K562 (cell line): ENCODE measurements at regions not wholly inside any gene's neighbourhood (a gene's known extent, or its start where the extent isn't known, plus 50 kb on each side); places are given as distances from the start of the nearest gene placed in this dataset.

Source experiments
- ATAC-seq: fragments of 200-7000 bp; cut with Tn5 transposase; 3 replicates; pipeline ENCODE4 v1.9.1; 2020; ENCODE audit warnings: moderate library complexity
- BruUV-seq: library from RNA; stranded (reverse); fragments of 400-500 nt; replicated peaks from 2 replicates; lab custom pipeline; 2021; lab: Mats Ljungman, UMichigan
- CTCF ChIA-PET: fragments of 300-600 bp; formaldehyde crosslinking; extraction: SDS; loops from one replicate; lab custom pipeline; 2021; ENCODE audit warnings: low intra/inter-chr PET ratio; lab: Yijun Ruan, JAX
- POLR2A ChIA-PET: fragments of 300-600, 350-650 bp; sonication (Branson Sonifier 250); formaldehyde crosslinking; extraction: SDS; loops from one replicate; lab custom pipeline; 2021; ENCODE audit warnings: antibody characterized with exemption, inconsistent platforms; lab: Yijun Ruan, JAX
- DNase-seq, 4 experiments: peaks; one replicate each; pipeline versions ENCODE4 v3.0.0 to v3.0.0-alpha.2; 2011 to 2018; ENCODE audit warnings: low spot score in 3 of 4, mixed read lengths in 3 of 4; ENCODE audit errors: extremely low read depth in 1 of 4
- FAIRE-seq: peaks from 2 replicates; lab custom pipeline; 2011; peaks lifted over from hg19 to GRCh38; lab: Jason Lieb, UNC
- H2AFZ ChIP-seq: 2 replicates; pipeline ENCODE4 v1.6.0; 2011; ENCODE audit warnings: low read depth, low read length, control low read depth, inconsistent platforms
- H3K27ac ChIP-seq: fragments of 200-600 bp; 3 replicates; pipeline ENCODE4 v1.8.0; 2011; ENCODE audit warnings: low read depth, mild to moderate bottlenecking, control low read depth, inconsistent platforms, low read length, moderate library complexity, mixed read lengths; ENCODE audit errors: extremely low read depth
- H3K27me3 ChIP-seq, 2 experiments: fragments of 300-600 bp in 1 of 2; 2 replicates in 1 of 2; 3 replicates in 1 of 2; pipeline versions ENCODE4 v1.6.0 to v1.8.0; 2011; ENCODE audit warnings: inconsistent platforms in 2 of 2, low read length in 2 of 2, mild to moderate bottlenecking in 1 of 2, mixed read lengths in 1 of 2, moderate library complexity in 1 of 2; ENCODE audit not compliant: control insufficient read depth in 2 of 2, insufficient read depth in 2 of 2
- H3K36me3 ChIP-seq: fragments of 300-600 bp; 3 replicates; pipeline ENCODE4 v1.8.0; 2011; ENCODE audit warnings: mild to moderate bottlenecking, low read length, inconsistent platforms; ENCODE audit not compliant: control insufficient read depth, insufficient read depth
- H3K4me1 ChIP-seq, 2 experiments: fragments of 200-600 bp in 1 of 2; replicated peaks in 1 of 2; 2 replicates in 1 of 2; 3 replicates in 1 of 2; pipeline versions ENCODE4 v1.5.1 to v1.8.0; 2011; ENCODE audit warnings: inconsistent platforms in 2 of 2, low read length in 2 of 2, mild to moderate bottlenecking in 1 of 2, mixed read lengths in 1 of 2, moderate library complexity in 1 of 2; ENCODE audit not compliant: control insufficient read depth in 2 of 2, insufficient read depth in 2 of 2
- H3K4me2 ChIP-seq: 2 replicates; pipeline ENCODE4 v1.6.1; 2011; ENCODE audit warnings: low read length, control low read depth, inconsistent platforms, mixed read lengths; ENCODE audit not compliant: insufficient read depth
- H3K4me3 ChIP-seq: fragments of 200-600 bp; sonication (generic), shearing (Covaris generic); 2 replicates; pipeline ENCODE4 v1.5.1; 2016; ENCODE audit warnings: control low read depth, inconsistent platforms
- H3K79me2 ChIP-seq: fragments of 200-600 bp; 3 replicates; pipeline ENCODE4 v1.8.0; 2011; ENCODE audit warnings: low read length, inconsistent platforms; ENCODE audit not compliant: control insufficient read depth, insufficient read depth
- H3K9ac ChIP-seq, 2 experiments: 2 replicates each; pipeline versions ENCODE4 v1.6.0 to v1.6.1; 2011; ENCODE audit warnings: low read depth in 2 of 2, low read length in 2 of 2, control low read depth in 1 of 2, inconsistent platforms in 1 of 2, mild to moderate bottlenecking in 1 of 2, mixed read lengths in 1 of 2; ENCODE audit not compliant: insufficient read depth in 1 of 2
- H3K9me1 ChIP-seq: one replicate; pipeline ENCODE4 v1.6.0; 2011; ENCODE audit warnings: inconsistent platforms, mild to moderate bottlenecking, low read length, moderate library complexity; ENCODE audit not compliant: control insufficient read depth, insufficient read depth
- H3K9me3 ChIP-seq: replicated peaks from 2 replicates; pipeline ENCODE4 v1.5.1; 2011; ENCODE audit warnings: low read depth, low read length, inconsistent platforms; ENCODE audit not compliant: control insufficient read depth, insufficient read depth
- H4K20me1 ChIP-seq: replicated peaks from 2 replicates; pipeline ENCODE4 v1.6.1; 2011; ENCODE audit warnings: low read length, inconsistent platforms, mixed read lengths; ENCODE audit not compliant: control insufficient read depth, insufficient read depth
- ADNP ChIP-seq: fragments of 200-800 bp; sonication (Bioruptor generic); IDR thresholded peaks from 2 replicates; pipeline ENCODE4 v1.6.1; 2016; ENCODE audit warnings: missing genetic modification characterization, missing compliant biosample characterization
- ARID2 ChIP-seq: fragments of 450-650 bp; IDR thresholded peaks from 2 replicates; pipeline ENCODE4 v1.6.1; 2017; ENCODE audit warnings: antibody characterized with exemption, mild to moderate bottlenecking
- BCOR ChIP-seq: fragments of 450-650 bp; IDR thresholded peaks from 2 replicates; pipeline ENCODE4 v1.6.1; 2016
- CCAR2 ChIP-seq: fragments of 200-400 bp; formaldehyde crosslinking; IDR thresholded peaks from 2 replicates; pipeline ENCODE4 v1.6.1; 2017; ENCODE audit warnings: mild to moderate bottlenecking, low read depth, low read length
- CREM ChIP-seq: IDR thresholded peaks from 2 replicates; pipeline ENCODE4 v1.6.1; 2014; ENCODE audit warnings: antibody characterized with exemption, low read depth
- ETS2 ChIP-seq: IDR thresholded peaks from 2 replicates; pipeline ENCODE4 v1.6.1; 2016; ENCODE audit warnings: borderline replicate concordance, missing genetic modification characterization, mild to moderate bottlenecking, moderate library complexity, missing compliant biosample characterization; ENCODE audit not compliant: poor library complexity, severe bottlenecking
- FIP1L1 ChIP-seq: fragments of 200-400 bp; formaldehyde crosslinking; IDR thresholded peaks from 2 replicates; pipeline ENCODE4 v1.6.1; 2018; ENCODE audit warnings: mild to moderate bottlenecking, low read depth, low read length; ENCODE audit not compliant: poor library complexity, severe bottlenecking
- GTF2B ChIP-seq: IDR thresholded peaks from 2 replicates; pipeline ENCODE4 v1.6.1; 2011; ENCODE audit not compliant: insufficient read length; ENCODE audit errors: extremely low read depth
- HDAC1 ChIP-seq, 2 experiments: fragments of 450-650 bp; IDR thresholded peaks; 2 replicates each; pipeline ENCODE4 v1.6.1; 2016 to 2017; ENCODE audit warnings: inconsistent platforms in 1 of 2, mild to moderate bottlenecking in 1 of 2, moderate library complexity in 1 of 2
- HINFP ChIP-seq: fragments of 450-650 bp; conservative IDR thresholded peaks from 2 replicates; pipeline ENCODE4 v1.6.1; 2016; ENCODE audit warnings: missing genetic modification characterization, low read depth, mild to moderate bottlenecking, control low read depth, missing compliant biosample characterization
- KDM1A ChIP-seq, 2 experiments: fragments of 450-650 bp; IDR thresholded peaks; 2 replicates each; pipeline ENCODE4 v1.6.1; 2016; ENCODE audit warnings: mild to moderate bottlenecking in 2 of 2
- KDM5B ChIP-seq: fragments of 200-600 bp; sonication (generic); IDR thresholded peaks from 2 replicates; pipeline ENCODE4 v1.6.1; 2012; ENCODE audit warnings: low read depth, mild to moderate bottlenecking, moderate library complexity, low read length, control low read depth, inconsistent platforms; ENCODE audit not compliant: insufficient replicate concordance
- LCOR ChIP-seq: sonication (generic); formaldehyde crosslinking; IDR thresholded peaks from 2 replicates; pipeline ENCODE4 v1.8.0; 2022; ENCODE audit warnings: mild to moderate bottlenecking, missing genetic modification reagents
- MAFG ChIP-seq: fragments of 450-650 bp; conservative IDR thresholded peaks from 2 replicates; pipeline ENCODE4 v1.6.1; 2016; ENCODE audit warnings: missing genetic modification characterization, missing compliant biosample characterization
- NEUROD1 ChIP-seq: fragments of 150-350 bp; IDR thresholded peaks from 2 replicates; pipeline ENCODE4 v1.6.1; 2014; ENCODE audit warnings: borderline replicate concordance, low read length, low read depth; ENCODE audit not compliant: partially characterized antibody
- POU5F1 ChIP-seq: fragments of 150-350 bp; IDR thresholded peaks from 2 replicates; pipeline ENCODE4 v1.6.1; 2014; ENCODE audit warnings: borderline replicate concordance, low read length, low read depth, mild to moderate bottlenecking; ENCODE audit not compliant: partially characterized antibody
- TARDBP ChIP-seq: fragments of 450-650 bp; IDR thresholded peaks from 2 replicates; pipeline ENCODE4 v1.6.1; 2016
- TCFL5 ChIP-seq: fragments of 250-450 bp; sonication (Bioruptor Pico); conservative IDR thresholded peaks from 2 replicates; pipeline ENCODE4 v1.6.1; 2021; ENCODE audit warnings: mild to moderate bottlenecking, moderate library complexity, matching md5 sums
- ZNF146 ChIP-seq: IDR thresholded peaks from one replicate; pipeline ENCODE4 v1.6.1; 2018; ENCODE audit warnings: missing compliant biosample characterization; ENCODE audit not compliant: unreplicated experiment
- WGBS: fragments of 100-300 bp; shearing (Covaris generic); methylation state at CpG from one replicate; pipeline ENCODE4 v1.1.6; 2016; ENCODE audit warnings: low coverage, mixed read lengths; ENCODE audit not compliant: insufficient coverage; ENCODE audit errors: missing lambda C conversion rate; 5-methylcytosine and 5-hydroxymethylcytosine counted together
- in situ Hi-C: fragments of 300-500 bp; cut with MboI; formaldehyde crosslinking; loops from 4 replicates; pipeline ENCODE4 v1.15.0; 2018; ENCODE audit warnings: inconsistent platforms, mixed read lengths
- intact Hi-C: fragments of 100-400 bp; cut with micrococcal nuclease; formaldehyde crosslinking; loops from 2 replicates; pipeline ENCODE4 v1.14.2; 2022

- TF ChIP-seq HINFP (tag): 0 out of 2 replicates have a peak, but pooled peaks have one; percentile 55
- no peak for TF ChIP-seq ARID2
These were observed 116.8 kb upstream of the FGF3 start (continued) for GRCh38 chr11:69935941-69936505.

DNA sequence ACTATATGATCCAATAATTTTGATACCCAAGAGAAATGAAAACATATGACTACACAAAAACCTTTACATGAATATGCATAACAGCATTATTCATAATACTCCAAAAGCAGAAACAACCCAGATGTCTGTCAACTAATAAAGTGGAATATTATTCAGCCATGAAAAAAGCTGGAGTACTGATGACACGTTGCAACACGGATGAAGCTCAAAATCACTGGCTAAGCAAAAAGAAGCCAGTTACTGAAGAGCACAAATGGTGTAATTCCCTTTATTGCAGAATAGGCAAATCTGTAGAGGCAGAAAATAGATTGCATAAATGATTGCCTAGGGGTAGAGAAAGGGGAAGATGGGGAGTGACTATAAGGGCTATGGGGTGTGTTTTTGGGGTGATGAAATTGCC, 117.6 kb upstream of the FGF3 start:
- CTCF ChIA-PET: no interaction called here
- Histone ChIP-seq H3K79me2 (no peaks in the 10 kb centered on the region), H3K27ac (no peak overlapping the region), H3K9ac (no peak overlapping the region), H3K4me2 (no peak overlapping the region), H2AFZ (no peak overlapping the region), H3K9me3 (no peaks in the 10 kb centered on the region; the same call in 1 of the 2 replicates), H3K9me1 (no peaks in the 10 kb centered on the region), H3K36me3 (no peaks in the 10 kb centered on the region), H3K27me3 (peaks cover 17 to 43% of the 10 kb centered on the region in 2 experiments), H3K4me3 (no peak overlapping the region), H3K4me1 (peaks cover 0 to 10% of the 10 kb centered on the region in 2 experiments; a peak in 2 of 5 replicates), H4K20me1 (no peaks in the 10 kb centered on the region)
- in situ Hi-C loops: no loop called here
- ATAC-seq: no peak
- BruUV-seq: no TSS peak
- no peak for DNase-seq
- TF ChIP-seq LCOR (CRISPR knock-in tag) (no peak), MAFG (tag) (0 out of 2 replicates have a peak, but pooled peaks have one; percentile 14), ADNP (0 out of 2 replicates have a peak, but pooled peaks have one; percentile 52), NEUROD1 (no peak), FIP1L1 (no peak), HDAC1 (IDR thresholded peaks at IDR 0.05) (no peak), ZNF146 (CRISPR knock-in tag) (peak; percentile 66), CREM (no peak), ETS2 (no peak), GTF2B (no peak), BCOR (no peak), TCFL5 (CRISPR knock-in tag) (no peak), POU5F1 (no peak), KDM5B (no peak), KDM1A (IDR thresholded peaks at IDR 0.05) (0 out of 4 replicates have a peak, but pooled peaks of 1 of the 2 experiments have one; percentile 11), CCAR2 (no peak), TARDBP (no peak)
- FAIRE-seq: no peak
- intact Hi-C loops: no loop called here
- 0% methylated on average over 2 of the region's 2 CpGs for WGBS
- POLR2A ChIA-PET: no interaction called here
